SK-N-SH treated with all-trans-retinoic acid at 6 μM for 48 hours (cell line): ENCODE measurements at regions not wholly inside any gene's neighbourhood (a gene's known extent, or its start where the extent isn't known, plus 50 kb on each side); places are given as distances from the start of the nearest gene placed in this dataset.

Experiments used
- ARNTL ChIP-seq: fragments of 450-650 bp; formaldehyde crosslinking; IDR thresholded peaks from 2 replicates; pipeline ENCODE4 v1.5.0; 2020; ENCODE audit warnings: low read depth, mild to moderate bottlenecking, moderate library complexity, borderline replicate concordance
- BACH2 ChIP-seq: fragments of 250-450 bp; sonication (Bioruptor Pico); IDR thresholded peaks from 2 replicates; pipeline ENCODE4 v1.9.0; 2021; ENCODE audit warnings: mild to moderate bottlenecking, borderline replicate concordance
- CREB5 ChIP-seq: fragments of 250-450 bp; sonication (Bioruptor Pico); IDR thresholded peaks from 2 replicates; pipeline ENCODE4 v1.5.1; 2020; ENCODE audit warnings: low read depth, mild to moderate bottlenecking, moderate library complexity
- CSRNP3 ChIP-seq: fragments of 250-450 bp; sonication (Bioruptor Pico); IDR thresholded peaks from 2 replicates; pipeline ENCODE4 v1.5.1; 2021; ENCODE audit warnings: mild to moderate bottlenecking, moderate library complexity
- GLIS3 ChIP-seq: fragments of 250-450 bp; sonication (Bioruptor Pico); IDR thresholded peaks from 2 replicates; pipeline ENCODE4 v1.5.0; 2020; ENCODE audit warnings: mild to moderate bottlenecking, moderate library complexity
- POU6F1 ChIP-seq: fragments of 250-450 bp; sonication (Bioruptor Pico); IDR thresholded peaks from 2 replicates; pipeline ENCODE4 v1.8.0; 2021; ENCODE audit warnings: low read depth, mild to moderate bottlenecking, moderate library complexity, borderline replicate concordance
- ZFP30 ChIP-seq: fragments of 450-650 bp; formaldehyde crosslinking; IDR thresholded peaks from 2 replicates; pipeline ENCODE4 v1.5.0; 2022; ENCODE audit warnings: mild to moderate bottlenecking, moderate library complexity
- TF ChIP-seq, protein P1 (sequence below): fragments of 250-450 bp; sonication (Bioruptor Pico); IDR thresholded peaks from 2 replicates; pipeline ENCODE4 v1.8.0; 2020; ENCODE audit warnings: mild to moderate bottlenecking, moderate library complexity, borderline replicate concordance

GRCh38 chr17:20735796-20736195 is 156.3 kb downstream of the CDRT15L2 start:
- no peak for TF ChIP-seq POU6F1 (CRISPR knock-in tag)
- TF ChIP-seq, protein P1, sequence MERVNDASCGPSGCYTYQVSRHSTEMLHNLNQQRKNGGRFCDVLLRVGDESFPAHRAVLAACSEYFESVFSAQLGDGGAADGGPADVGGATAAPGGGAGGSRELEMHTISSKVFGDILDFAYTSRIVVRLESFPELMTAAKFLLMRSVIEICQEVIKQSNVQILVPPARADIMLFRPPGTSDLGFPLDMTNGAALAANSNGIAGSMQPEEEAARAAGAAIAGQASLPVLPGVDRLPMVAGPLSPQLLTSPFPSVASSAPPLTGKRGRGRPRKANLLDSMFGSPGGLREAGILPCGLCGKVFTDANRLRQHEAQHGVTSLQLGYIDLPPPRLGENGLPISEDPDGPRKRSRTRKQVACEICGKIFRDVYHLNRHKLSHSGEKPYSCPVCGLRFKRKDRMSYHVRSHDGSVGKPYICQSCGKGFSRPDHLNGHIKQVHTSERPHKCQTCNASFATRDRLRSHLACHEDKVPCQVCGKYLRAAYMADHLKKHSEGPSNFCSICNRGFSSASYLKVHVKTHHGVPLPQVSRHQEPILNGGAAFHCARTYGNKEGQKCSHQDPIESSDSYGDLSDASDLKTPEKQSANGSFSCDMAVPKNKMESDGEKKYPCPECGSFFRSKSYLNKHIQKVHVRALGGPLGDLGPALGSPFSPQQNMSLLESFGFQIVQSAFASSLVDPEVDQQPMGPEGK (CRISPR knock-in tag): no peak
- TF ChIP-seq CREB5 (CRISPR knock-in tag): no peak
- no peak for TF ChIP-seq GLIS3 (CRISPR knock-in tag)
- TF ChIP-seq BACH2 (CRISPR knock-in tag): no peak
- TF ChIP-seq CSRNP3 (CRISPR knock-in tag): no peak
- TF ChIP-seq ZFP30 (CRISPR knock-in tag): no peak
- no peak for TF ChIP-seq ARNTL (CRISPR knock-in tag)
